Epidermal melanocyte (primary cell): ENCODE measurements at regions not wholly inside any gene's neighbourhood (a gene's known extent, or its start where the extent isn't known, plus 50 kb on each side); places are given as distances from the start of the nearest gene placed in this dataset.

Experiments
- DNase-seq: peaks from one replicate; pipeline ENCODE4 v3.0.0; 2011; ENCODE audit warnings: low spot score; ENCODE audit not compliant: insufficient read length

- no peak for DNase-seq
These were observed 51.3 kb upstream of the CLDN18 start for GRCh38 chr3:137958636-137959035.
